Left lung (tissue), 4 donors: ENCODE measurements at regions not wholly inside any gene's neighbourhood (a gene's known extent, or its start where the extent isn't known, plus 50 kb on each side); places are given as distances from the start of the nearest gene placed in this dataset.

Experiments used
- ATAC-seq: fragments of 200-7000 bp; cut with Tn5 transposase; one replicate; pipeline ENCODE4 v1.9.1; 2020; ENCODE audit warnings: moderate library complexity
- DNase-seq, 4 donors: peaks; one replicate each; pipeline ENCODE4 v3.0.0-alpha.2; 2013 to 2020
- H3K27ac ChIP-seq, 2 donors: fragments of 200-600 bp; sonication (generic) in 1 of 2; one replicate each; pipeline versions ENCODE4 v1.5.0 to v1.8.0; 2020 to 2021
- H3K27me3 ChIP-seq, 2 donors: fragments of 200-600 bp; sonication (generic) in 1 of 2; one replicate each; pipeline versions ENCODE4 v1.5.0 to v1.8.0; 2020 to 2021
- H3K36me3 ChIP-seq, 2 donors: fragments of 200-600 bp; sonication (generic) in 1 of 2; one replicate each; pipeline versions ENCODE4 v1.5.0 to v1.8.0; 2020 to 2021
- H3K4me1 ChIP-seq, 2 donors: fragments of 200-600 bp; one replicate each; pipeline ENCODE4 v1.8.0; 2021
- H3K4me3 ChIP-seq, 2 donors: fragments of 200-600 bp; sonication (generic) in 1 of 2; one replicate each; pipeline versions ENCODE4 v1.5.0 to v1.8.0; 2020 to 2021; ENCODE audit warnings: mild to moderate bottlenecking in 1 of 2
- H3K9me3 ChIP-seq, 2 donors: fragments of 200-600 bp; sonication (generic) in 1 of 2; one replicate each; pipeline versions ENCODE4 v1.5.0 to v1.8.0; 2020 to 2021
- CTCF ChIP-seq, 2 donors: fragments of 200-600 bp; sonication (generic) in 1 of 2; IDR thresholded peaks; one replicate each; pipeline versions ENCODE4 v1.5.0 to v1.8.0; 2021; ENCODE audit warnings: antibody characterized with exemption in 2 of 2
- intact Hi-C, 2 donors: fragments of 100-400 bp; cut with DNase I; formaldehyde crosslinking; loops; one replicate each; pipeline versions ENCODE4 v1.11.2 to v1.14.2; 2022
- donor health status: DM: no; HTN: yes; CAD: no.
- donor health status: DM: no; HTN: no; CAD: no.

- no peaks in the 10 kb centered on the region for H3K9me3 ChIP-seq
- TF ChIP-seq CTCF (IDR thresholded peaks at IDR 0.05): no peak
- H3K36me3 ChIP-seq: no peaks in the 10 kb centered on the region
- no peak overlapping the region for H3K27ac ChIP-seq
- no peaks in the 10 kb centered on the region for H3K4me1 ChIP-seq
- no peak overlapping the region for H3K4me3 ChIP-seq
- no peak for DNase-seq
- ATAC-seq: no peak
- H3K27me3 ChIP-seq: no peaks in the 10 kb centered on the region
- intact Hi-C loops: no loop called here
Observed at GRCh38 chr5:68074048-68074632, 141.4 kb upstream of the PIK3R1 start.

GRCh38 chr5:68071736-68072135 is 143.8 kb upstream of the PIK3R1 start:
- DNase-seq (no peak), ATAC-seq (no peak)

GRCh38 chr5:68071282-68071632 is 144.3 kb upstream of the PIK3R1 start:
- Histone ChIP-seq H3K4me1 (peaks cover 0 to 8% of the 10 kb centered on the region in 2 donors), H3K27ac (no peak overlapping the region), H3K4me3 (no peak overlapping the region), H3K27me3 (no peaks in the 10 kb centered on the region), H3K9me3 (no peaks in the 10 kb centered on the region), H3K36me3 (no peaks in the 10 kb centered on the region)
- intact Hi-C loops: no loop called here
- ATAC-seq (no peak), DNase-seq (no peak)
- TF ChIP-seq CTCF (IDR thresholded peaks at IDR 0.05): no peak

More at GRCh38 chr5:68071736-68072135, 143.8 kb upstream of the PIK3R1 start:
- no peaks in the 10 kb centered on the region for H3K27me3 ChIP-seq
- no peak overlapping the region for H3K4me3 ChIP-seq
- peaks cover 0 to 8% of the 10 kb centered on the region in 2 donors for H3K4me1 ChIP-seq
- no peaks in the 10 kb centered on the region for H3K9me3 ChIP-seq
- no peak for TF ChIP-seq CTCF (IDR thresholded peaks at IDR 0.05)
- H3K36me3 ChIP-seq: no peaks in the 10 kb centered on the region
- intact Hi-C loops: no loop called here
- H3K27ac ChIP-seq: no peak overlapping the region

- no peak overlapping the region for H3K4me3 ChIP-seq
- no peaks in the 10 kb centered on the region for H3K27me3 ChIP-seq
- no peak for TF ChIP-seq CTCF (IDR thresholded peaks at IDR 0.05)
- ATAC-seq (no peak), DNase-seq (no peak)
- no peak overlapping the region for H3K27ac ChIP-seq
- no peaks in the 10 kb centered on the region for H3K36me3 ChIP-seq
- H3K9me3 ChIP-seq: peaks cover 0 to 2% of the 10 kb centered on the region in 2 donors
- H3K4me1 ChIP-seq: peaks cover 0 to 8% of the 10 kb centered on the region in 2 donors
- intact Hi-C loops: no loop called here
Observed at GRCh38 chr5:68070591-68071281, 144.8 kb upstream of the PIK3R1 start.

- TF ChIP-seq CTCF (IDR thresholded peaks at IDR 0.05): no peak
- intact Hi-C loops: no loop called here
- H3K27ac ChIP-seq: no peak overlapping the region
Observed at GRCh38 chr5:68067976-68068603, 147.5 kb upstream of the PIK3R1 start.

More at GRCh38 chr5:68067976-68068603, 147.5 kb upstream of the PIK3R1 start:
- peaks cover 0 to 10% of the 10 kb centered on the region in 2 donors for H3K9me3 ChIP-seq
- H3K36me3 ChIP-seq: no peaks in the 10 kb centered on the region
- peak; percentile 27 for ATAC-seq
- DNase-seq: peak in 1 of 4 donors; percentile 40
- H3K4me1 ChIP-seq: peaks cover 0 to 8% of the 10 kb centered on the region in 2 donors
- no peak overlapping the region for H3K4me3 ChIP-seq
- H3K27me3 ChIP-seq: no peaks in the 10 kb centered on the region
